Esophagus muscularis mucosa (tissue), 4 donors: ENCODE measurements at regions not wholly inside any gene's neighbourhood (a gene's known extent, or its start where the extent isn't known, plus 50 kb on each side); places are given as distances from the start of the nearest gene placed in this dataset.

ENCODE experiments used
- DNase-seq: peaks from one replicate; pipeline ENCODE4 v3.0.0-alpha.2; 2017; ENCODE audit errors: extremely low spot score
- H3K27ac ChIP-seq, 4 donors: fragments of 200-600 bp; sonication (generic); replicated peaks in 1 of 4; 1 replicate in 3 of 4; 2 replicates in 1 of 4; pipeline ENCODE4 v1.5.1; 2016 to 2019; ENCODE audit warnings: mild to moderate bottlenecking in 1 of 4
- H3K27me3 ChIP-seq, 4 donors: fragments of 200-600 bp; sonication (generic); one replicate each; pipeline versions ENCODE4 v1.5.1 to v1.6.0; 2016 to 2019
- H3K36me3 ChIP-seq, 4 donors: fragments of 200-600 bp; sonication (generic); one replicate each; pipeline ENCODE4 v1.5.1; 2016 to 2019
- H3K4me1 ChIP-seq, 4 donors: fragments of 200-600 bp; sonication (generic); one replicate each; pipeline ENCODE4 v1.5.1; 2016 to 2019
- H3K4me3 ChIP-seq, 4 donors: fragments of 200-600 bp; sonication (generic); 1 replicate in 2 of 4; 2 replicates in 2 of 4; pipeline ENCODE4 v1.5.1; 2016 to 2019; ENCODE audit warnings: mild to moderate bottlenecking in 4 of 4, moderate library complexity in 1 of 4
- H3K9me3 ChIP-seq, 4 donors: fragments of 200-600 bp; sonication (generic); 1 replicate in 3 of 4; 2 replicates in 1 of 4; pipeline ENCODE4 v1.5.1; 2016 to 2019
- CTCF ChIP-seq, 3 experiments: fragments of 200-600 bp in 2 of 3; fragments of 450-650 bp in 1 of 3; sonication (generic) in 2 of 3; IDR thresholded peaks; one replicate each; pipeline ENCODE4 v1.5.1; 2017 to 2019; ENCODE audit warnings: antibody characterized with exemption in 3 of 3, mild to moderate bottlenecking in 2 of 3, moderate library complexity in 1 of 3
- EP300 ChIP-seq: sonication (generic); formaldehyde crosslinking; IDR thresholded peaks from one replicate; pipeline ENCODE4 v1.6.1; 2017; ENCODE audit warnings: antibody characterized with exemption
- POLR2A ChIP-seq: fragments of 450-650 bp; IDR thresholded peaks from one replicate; pipeline ENCODE4 v1.6.1; 2017; ENCODE audit warnings: antibody characterized with exemption, moderate library complexity, mild to moderate bottlenecking, low read depth
- POLR2AphosphoS5 ChIP-seq, 2 donors: sonication (generic); formaldehyde crosslinking; IDR thresholded peaks; one replicate each; pipeline ENCODE4 v1.6.1; 2017; ENCODE audit warnings: antibody characterized with exemption in 2 of 2
- WGBS: methylation state at CpG from one replicate; pipeline ENCODE4 v1.1.5; 2018; 5-methylcytosine and 5-hydroxymethylcytosine counted together
- intact Hi-C: fragments of 100-400 bp; cut with DNase I; formaldehyde crosslinking; loops from one replicate; pipeline ENCODE4 v1.15.1; 2023

- intact Hi-C loops, result loop anchor here (10.0 kb wide), 1 partner anchor 150 kb away; no protein-coding TSS in a partner anchor
- 89% methylated on average over 4 of the region's 4 CpGs for WGBS
- no peaks in the 10 kb centered on the region for H3K9me3 ChIP-seq
- TF ChIP-seq EP300 (no peak), POLR2AphosphoS5 (IDR thresholded peaks at IDR 0.05) (no peak), CTCF (IDR thresholded peaks at IDR 0.05) (no peak), POLR2A (no peak)
- no peak overlapping the region for H3K27ac ChIP-seq
- no peak overlapping the region for H3K4me3 ChIP-seq
- DNase-seq, result no peak
- no peaks in the 10 kb centered on the region for H3K36me3 ChIP-seq
- H3K4me1 ChIP-seq, result peaks cover 0 to 12% (median 3%) of the 10 kb centered on the region in 4 donors
- H3K27me3 ChIP-seq, result no peaks in the 10 kb centered on the region
Observed at GRCh38 chr6:137794516-137795201, 72.4 kb upstream of the TNFAIP3 start.

- intact Hi-C loops, result loop anchor here (10.0 kb wide), 1 partner anchor 149 kb away; no protein-coding TSS in a partner anchor
Observed at GRCh38 chr6:137795501-137795900, 71.6 kb upstream of the TNFAIP3 start.

GRCh38 chr6:137798261-137798660 lies 68.8 kb upstream of the TNFAIP3 start:
- 90% methylated on average over 3 of the region's 3 CpGs for WGBS
- peaks cover 0 to 24% (median 17%) of the 10 kb centered on the region in 4 donors for H3K4me1 ChIP-seq
- intact Hi-C loops, result loop anchor here (10.0 kb wide), 1 partner anchor 147 kb away; no protein-coding TSS in a partner anchor
- no peaks in the 10 kb centered on the region for H3K9me3 ChIP-seq
- H3K4me3 ChIP-seq, result no peak overlapping the region
- TF ChIP-seq CTCF (IDR thresholded peaks at IDR 0.05), result no peak
- no peak for TF ChIP-seq EP300
- TF ChIP-seq POLR2AphosphoS5 (IDR thresholded peaks at IDR 0.05), result no peak
- no peak for TF ChIP-seq POLR2A
- no peak overlapping the region for H3K27ac ChIP-seq
- no peak for DNase-seq
- H3K27me3 ChIP-seq, result no peaks in the 10 kb centered on the region
- H3K36me3 ChIP-seq, result no peaks in the 10 kb centered on the region

More at GRCh38 chr6:137795501-137795900, 71.6 kb upstream of the TNFAIP3 start:
- no peaks in the 10 kb centered on the region for H3K27me3 ChIP-seq
- 96% methylated on average over 3 of the region's 3 CpGs for WGBS
- no peaks in the 10 kb centered on the region for H3K36me3 ChIP-seq
- no peak for TF ChIP-seq EP300
- no peak for TF ChIP-seq CTCF (IDR thresholded peaks at IDR 0.05)
- no peak for TF ChIP-seq POLR2A
- no peak for TF ChIP-seq POLR2AphosphoS5 (IDR thresholded peaks at IDR 0.05)
- DNase-seq, result no peak
- H3K27ac ChIP-seq, result no peak overlapping the region
- H3K4me1 ChIP-seq, result peaks cover 3 to 19% (median 9%) of the 10 kb centered on the region in 4 donors
- no peaks in the 10 kb centered on the region for H3K9me3 ChIP-seq
- no peak overlapping the region for H3K4me3 ChIP-seq

- Histone ChIP-seq H3K27ac (no peak overlapping the region), H3K36me3 (no peaks in the 10 kb centered on the region), H3K4me3 (no peak overlapping the region), H3K4me1 (peaks cover 0 to 30% (median 23%) of the 10 kb centered on the region in 4 donors), H3K9me3 (no peaks in the 10 kb centered on the region), H3K27me3 (no peaks in the 10 kb centered on the region)
- intact Hi-C loops, result loop anchor here (10.0 kb wide), 1 partner anchor 146 kb away; no protein-coding TSS in a partner anchor
- 88% methylated on average over 3 of the region's 3 CpGs for WGBS
- no peak for DNase-seq
- no peak for TF ChIP-seq POLR2A
- TF ChIP-seq EP300, result no peak
- TF ChIP-seq POLR2AphosphoS5 (IDR thresholded peaks at IDR 0.05), result no peak
- no peak for TF ChIP-seq CTCF (IDR thresholded peaks at IDR 0.05)
Observed at GRCh38 chr6:137798846-137799245, 68.2 kb upstream of the TNFAIP3 start.
